Right lobe of liver (tissue), 6 donors: ENCODE measurements at regions not wholly inside any gene's neighbourhood (a gene's known extent, or its start where the extent isn't known, plus 50 kb on each side); places are given as distances from the start of the nearest gene placed in this dataset.

Experiments
- ATAC-seq, 4 donors: fragments of 200-7000 bp; cut with Tn5 transposase; one replicate each; pipeline ENCODE4 v1.9.1; 2020; ENCODE audit warnings: mild to moderate bottlenecking in 4 of 4, moderate library complexity in 4 of 4
- DNase-seq, 3 donors: peaks; one replicate each; pipeline ENCODE4 v3.0.0-alpha.2; 2020
- H3K27ac ChIP-seq, 3 donors: fragments of 200-600 bp; one replicate each; pipeline ENCODE4 v1.8.0; 2022
- H3K27me3 ChIP-seq, 2 donors: fragments of 200-600 bp; one replicate each; pipeline ENCODE4 v1.8.0; 2022
- H3K36me3 ChIP-seq, 4 donors: fragments of 200-600 bp; sonication (generic) in 1 of 4; one replicate each; pipeline versions ENCODE4 v1.5.1 to v1.8.0; 2017 to 2022; ENCODE audit warnings: control low read depth in 1 of 4
- H3K4me1 ChIP-seq, 4 donors: fragments of 200-600 bp; sonication (generic) in 1 of 4; one replicate each; pipeline versions ENCODE4 v1.5.1 to v1.8.0; 2017 to 2022; ENCODE audit warnings: control low read depth in 1 of 4
- H3K4me3 ChIP-seq, 3 donors: fragments of 200-600 bp; one replicate each; pipeline ENCODE4 v1.8.0; 2022
- H3K9me3 ChIP-seq, 4 donors: fragments of 200-600 bp; sonication (generic) in 1 of 4; one replicate each; pipeline versions ENCODE4 v1.5.1 to v1.8.0; 2017 to 2022; ENCODE audit warnings: control low read depth in 1 of 4
- POLR2A ChIP-seq: fragments of 450-650 bp; IDR thresholded peaks from one replicate; pipeline ENCODE4 v1.6.1; 2017; ENCODE audit warnings: antibody characterized with exemption, mild to moderate bottlenecking
- WGBS: methylation state at CpG from one replicate; pipeline ENCODE4 v1.1.6; 2018; ENCODE audit warnings: low coverage, low lambda C conversion rate; ENCODE audit not compliant: insufficient coverage; ENCODE audit errors: missing lambda C conversion rate; 5-methylcytosine and 5-hydroxymethylcytosine counted together
- intact Hi-C, 2 donors: fragments of 100-400 bp; cut with DNase I; formaldehyde crosslinking; loops; one replicate each; pipeline versions ENCODE4 v1.11.2 to v1.14.1; 2022
- TF ChIP-seq, protein P1 (sequence below), 4 donors: fragments of 200-600 bp in 3 of 4; fragments of 450-650 bp in 1 of 4; IDR thresholded peaks; one replicate each; pipeline versions ENCODE4 v1.5.1 to v1.8.0; 2016 to 2022; ENCODE audit warnings: antibody characterized with exemption in 4 of 4, mild to moderate bottlenecking in 2 of 4
- donor health status: DM: no; HTN: yes; CAD: no.
- donor health status: DM: no; HTN: no; CAD: no.
- donor health status: DM: no; HTN: no; CAD: no.
- donor health status: DM: no; HTN: yes; CAD: no.
- donor health status: DM: no; HTN: yes; CAD: no.

DNA sequence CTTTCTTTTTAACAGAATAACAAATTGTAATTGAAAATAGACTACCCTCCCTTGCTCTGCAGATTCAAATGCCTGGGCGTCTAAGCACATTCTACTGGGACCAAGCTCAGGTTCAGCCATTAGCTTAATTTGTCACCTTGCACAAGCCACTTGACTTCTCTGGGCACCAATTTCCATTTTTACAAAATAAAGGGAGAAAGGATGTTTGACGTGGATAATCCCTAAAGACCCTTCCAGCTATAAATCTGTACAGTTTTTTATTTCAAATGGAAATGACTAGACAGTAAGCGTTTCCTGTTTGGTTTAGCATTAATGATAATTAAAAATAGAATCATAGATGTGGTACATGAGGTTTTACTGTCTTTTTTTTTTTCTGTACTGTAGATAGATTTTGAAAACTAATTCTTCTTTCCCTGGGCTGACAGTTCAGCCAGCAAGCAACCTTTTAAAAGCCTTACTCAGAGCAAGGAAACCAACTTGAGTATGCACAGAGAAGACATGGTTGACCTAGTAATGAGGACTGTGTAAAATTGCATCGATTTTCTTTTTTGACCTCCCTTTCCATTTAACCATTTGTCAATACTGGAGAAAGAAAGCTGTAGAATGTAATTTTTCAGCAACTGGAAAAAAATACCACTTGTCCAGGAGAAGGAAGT, 1329.5 kb upstream of the CDH8 start:
- ATAC-seq (no peak), DNase-seq (no peak)
- H3K4me1 ChIP-seq: no peaks in the 10 kb centered on the region
- intact Hi-C loops: no loop called here
- TF ChIP-seq POLR2A: no peak
- TF ChIP-seq, protein P1, sequence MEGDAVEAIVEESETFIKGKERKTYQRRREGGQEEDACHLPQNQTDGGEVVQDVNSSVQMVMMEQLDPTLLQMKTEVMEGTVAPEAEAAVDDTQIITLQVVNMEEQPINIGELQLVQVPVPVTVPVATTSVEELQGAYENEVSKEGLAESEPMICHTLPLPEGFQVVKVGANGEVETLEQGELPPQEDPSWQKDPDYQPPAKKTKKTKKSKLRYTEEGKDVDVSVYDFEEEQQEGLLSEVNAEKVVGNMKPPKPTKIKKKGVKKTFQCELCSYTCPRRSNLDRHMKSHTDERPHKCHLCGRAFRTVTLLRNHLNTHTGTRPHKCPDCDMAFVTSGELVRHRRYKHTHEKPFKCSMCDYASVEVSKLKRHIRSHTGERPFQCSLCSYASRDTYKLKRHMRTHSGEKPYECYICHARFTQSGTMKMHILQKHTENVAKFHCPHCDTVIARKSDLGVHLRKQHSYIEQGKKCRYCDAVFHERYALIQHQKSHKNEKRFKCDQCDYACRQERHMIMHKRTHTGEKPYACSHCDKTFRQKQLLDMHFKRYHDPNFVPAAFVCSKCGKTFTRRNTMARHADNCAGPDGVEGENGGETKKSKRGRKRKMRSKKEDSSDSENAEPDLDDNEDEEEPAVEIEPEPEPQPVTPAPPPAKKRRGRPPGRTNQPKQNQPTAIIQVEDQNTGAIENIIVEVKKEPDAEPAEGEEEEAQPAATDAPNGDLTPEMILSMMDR (IDR thresholded peaks at IDR 0.05): no peak
- no peaks in the 10 kb centered on the region for H3K36me3 ChIP-seq
- 33% methylated on average over 4 of the region's 4 CpGs for WGBS
- no peaks in the 10 kb centered on the region for H3K27me3 ChIP-seq
- H3K4me3 ChIP-seq: no peak overlapping the region
- H3K9me3 ChIP-seq: no peaks in the 10 kb centered on the region
- H3K27ac ChIP-seq: no peak overlapping the region

DNA sequence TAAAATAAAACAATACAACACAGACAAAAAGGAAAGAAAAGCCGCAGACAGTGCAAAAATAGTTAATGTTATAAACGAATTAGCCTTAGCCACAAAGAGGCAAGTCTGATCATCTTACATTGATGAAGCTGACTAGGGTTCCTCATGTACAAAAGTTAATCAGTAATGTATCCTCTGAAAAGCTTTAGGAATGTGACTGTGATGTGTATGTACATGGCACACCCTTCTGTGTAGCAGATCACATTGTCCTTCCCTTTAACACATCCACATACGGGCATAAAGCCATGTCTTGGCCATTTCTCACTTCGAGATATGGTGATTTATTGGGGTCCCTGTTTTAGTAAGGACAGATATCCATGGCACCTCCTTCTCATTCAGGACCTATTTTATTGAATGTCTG, 1327.5 kb upstream of the CDH8 start:
- ATAC-seq (peak in 1 of 4 donors; percentile 15), DNase-seq (no peak)
- no peaks in the 10 kb centered on the region for H3K9me3 ChIP-seq
- H3K4me1 ChIP-seq: no peaks in the 10 kb centered on the region
- WGBS: 35% methylated on average over 4 of the region's 4 CpGs
- no peak overlapping the region for H3K27ac ChIP-seq
- intact Hi-C loops: no loop called here
- H3K36me3 ChIP-seq: no peaks in the 10 kb centered on the region
- TF ChIP-seq, protein P1 (IDR thresholded peaks at IDR 0.05): no peak
- TF ChIP-seq POLR2A: no peak
- H3K27me3 ChIP-seq: no peaks in the 10 kb centered on the region
- H3K4me3 ChIP-seq: no peak overlapping the region

DNA sequence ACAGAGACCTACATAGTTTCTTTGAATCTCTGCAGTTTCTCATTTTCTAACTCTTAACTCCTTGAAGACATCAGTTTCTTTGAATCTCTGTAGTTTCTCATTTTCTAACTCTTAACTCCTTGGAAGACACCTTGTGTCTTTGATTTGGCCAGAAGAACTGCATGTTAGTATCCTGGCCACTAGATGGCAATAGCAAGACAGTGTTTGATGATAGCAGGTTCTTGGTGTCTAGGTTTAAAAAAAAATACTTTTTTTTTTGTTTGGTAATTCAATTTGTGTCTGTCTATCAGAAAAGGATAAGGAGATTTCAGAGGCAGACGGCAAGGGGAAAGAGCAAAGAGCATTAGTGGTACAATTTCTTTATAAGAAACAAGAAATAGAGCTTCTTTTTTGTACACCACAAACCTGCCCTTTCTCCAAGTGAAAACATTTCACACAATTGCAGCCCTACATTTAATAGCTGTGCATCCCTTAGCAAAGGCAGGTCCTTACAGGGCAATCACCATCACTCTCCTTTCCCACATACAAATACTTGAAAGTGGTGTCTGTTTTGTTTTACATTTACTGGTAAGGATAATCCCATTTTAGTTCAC, 1324.9 kb upstream of the CDH8 start:
- no peaks in the 10 kb centered on the region for H3K4me1 ChIP-seq
- ATAC-seq: peak; percentile 56 to 69 (median 63)
- no peaks in the 10 kb centered on the region for H3K36me3 ChIP-seq
- H3K4me3 ChIP-seq: no peak overlapping the region
- no peak for TF ChIP-seq POLR2A
- TF ChIP-seq, protein P1 (IDR thresholded peaks at IDR 0.05): peak; percentile 56 to 83 (median 80)
- H3K9me3 ChIP-seq: no peaks in the 10 kb centered on the region
- H3K27me3 ChIP-seq: no peaks in the 10 kb centered on the region
- no peak overlapping the region for H3K27ac ChIP-seq
- DNase-seq: no peak
- WGBS: 0% methylated on average over 1 of the region's 1 CpG
- intact Hi-C loops: no loop called here

DNA sequence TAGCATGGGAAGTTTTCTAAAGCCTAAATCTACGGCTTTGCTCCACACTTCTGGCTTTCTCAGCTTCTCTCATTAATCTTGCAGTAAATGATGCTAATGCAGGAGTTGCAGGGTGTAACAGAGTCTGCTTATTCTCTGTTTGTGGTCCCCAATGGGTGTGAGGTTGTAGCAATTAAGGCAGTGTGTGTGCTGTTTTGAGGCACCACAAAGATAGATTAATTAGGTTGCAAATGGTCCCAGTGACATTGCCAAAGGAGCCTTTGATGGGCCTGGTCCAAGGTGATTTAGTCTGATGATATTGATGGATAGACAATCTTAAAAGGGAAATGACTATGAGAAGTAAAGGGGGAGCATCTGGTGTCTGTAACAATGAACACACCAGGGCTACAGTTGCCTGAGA, 1313.7 kb upstream of the CDH8 start:
- DNase-seq (no peak), ATAC-seq (no peak)
- no peaks in the 10 kb centered on the region for H3K4me1 ChIP-seq
- H3K36me3 ChIP-seq: no peaks in the 10 kb centered on the region
- no peak overlapping the region for H3K27ac ChIP-seq
- TF ChIP-seq, protein P1 (IDR thresholded peaks at IDR 0.05): no peak
- TF ChIP-seq POLR2A: no peak
- no peaks in the 10 kb centered on the region for H3K9me3 ChIP-seq
- intact Hi-C loops: no loop called here
- 83% methylated on average over 1 of the region's 1 CpG for whole genome bisulfite sequencing
- no peak overlapping the region for H3K4me3 ChIP-seq
- no peaks in the 10 kb centered on the region for H3K27me3 ChIP-seq
